ENCODE measurements at regions not wholly inside any gene's neighbourhood (a gene's known extent, or its start where the extent isn't known, plus 50 kb on each side); places are given as distances from the start of the nearest gene placed in this dataset.

DNA sequence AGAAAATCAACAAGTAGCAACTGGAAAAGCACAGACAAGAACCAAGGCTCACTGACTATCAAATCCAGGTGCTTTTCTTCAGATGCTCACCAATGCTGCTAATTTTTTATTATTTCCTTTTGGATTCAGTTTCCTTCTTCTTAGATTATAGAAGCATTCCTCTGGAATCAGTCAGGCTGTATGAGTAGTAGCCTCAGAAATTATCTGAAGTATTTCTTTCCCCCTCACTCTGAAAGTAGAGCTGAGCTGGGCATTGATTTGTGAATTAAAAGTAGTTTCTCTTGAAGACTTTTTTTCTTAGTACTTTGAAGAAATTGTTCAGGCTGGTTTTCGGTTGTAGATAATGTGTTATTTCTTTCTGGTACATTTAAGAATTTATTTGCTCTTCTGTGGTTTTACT is 273.7 kb downstream of the NOL4 start:
- no peak for DNase-seq

DNA sequence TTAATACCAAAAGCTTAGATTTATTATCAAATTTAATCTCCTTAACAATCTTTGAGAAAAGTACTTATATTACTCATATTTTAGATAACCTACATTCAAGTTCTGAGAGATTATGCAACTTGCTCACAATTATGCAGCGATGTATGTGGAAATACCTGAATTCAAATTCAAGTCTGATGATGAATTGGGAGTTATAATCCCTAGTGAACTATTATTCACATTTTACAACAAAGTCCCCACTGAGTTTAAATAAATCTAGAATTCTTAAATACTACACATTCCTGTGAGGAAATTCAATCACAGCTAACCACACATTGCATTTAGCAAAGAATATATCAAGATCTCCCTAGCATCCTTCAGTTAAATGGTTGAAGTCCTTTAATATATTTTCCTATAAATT is 278.4 kb downstream of the NOL4 start:
- DNase-seq = no peak

DNA sequence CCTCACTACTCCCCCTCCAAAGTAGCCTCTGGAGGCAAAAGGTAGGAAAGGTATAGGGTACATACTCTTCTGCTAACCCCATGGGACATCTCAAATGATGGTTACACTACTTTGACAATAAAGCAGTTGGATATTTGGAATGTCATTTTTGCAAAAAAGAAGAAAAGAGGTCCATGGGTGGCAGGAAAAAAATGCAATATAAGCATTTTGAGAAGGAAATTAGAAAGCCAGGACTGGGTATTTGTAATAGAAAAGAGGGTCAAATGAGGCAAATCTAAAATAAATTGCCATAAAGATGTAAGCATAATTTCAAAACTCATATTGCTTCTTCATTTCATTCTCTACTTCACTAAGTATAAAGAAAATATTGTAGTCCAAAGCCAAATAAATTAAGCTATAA is 280.2 kb downstream of the NOL4 start:
- DNase-seq = no peak

DNA sequence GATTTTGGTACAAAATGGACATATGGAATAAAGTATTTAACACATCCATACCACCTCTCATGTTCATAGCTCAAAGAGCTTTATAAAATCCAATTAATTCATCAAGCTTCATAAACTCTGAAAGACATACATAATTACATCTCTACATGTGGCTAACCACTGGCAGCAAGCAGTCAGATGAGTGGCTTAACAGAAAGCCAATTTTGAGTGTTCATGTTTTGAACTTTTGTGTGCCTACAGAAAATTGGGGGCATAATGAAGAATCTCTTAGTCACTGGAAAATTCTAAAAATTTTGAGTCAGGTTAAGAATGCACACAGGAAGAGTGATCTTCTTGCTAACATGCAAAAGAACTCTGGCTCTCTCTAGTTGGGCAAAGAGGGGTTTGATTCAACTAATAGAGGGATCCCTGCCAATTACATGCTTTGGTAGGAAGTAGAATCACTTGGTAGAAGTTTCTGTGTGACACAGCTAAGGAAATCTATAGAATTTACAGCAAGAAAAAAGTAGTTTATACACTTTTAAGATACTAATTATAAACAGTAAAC is 287.4 kb downstream of the NOL4 start:
- no peak for DNase-seq

DNA sequence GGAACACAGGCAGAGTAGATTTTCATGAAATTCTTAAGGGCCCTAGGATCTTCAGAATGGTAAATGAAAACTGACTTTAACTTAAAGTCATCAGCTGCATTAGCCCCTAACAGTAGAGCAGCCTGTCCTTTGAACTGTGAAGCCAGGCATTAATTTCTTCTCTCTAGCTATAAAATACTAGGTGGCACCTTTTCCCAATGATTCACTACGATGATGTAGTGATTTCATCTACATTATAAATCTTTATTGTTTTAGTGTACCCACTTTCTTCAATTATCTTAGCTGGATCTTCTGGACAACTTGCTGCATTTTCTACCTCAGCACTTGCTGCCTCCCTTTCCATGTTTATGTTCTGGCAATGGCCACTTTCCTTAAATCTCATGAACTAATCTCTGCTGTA is 290.5 kb downstream of the NOL4 start:
- DNase-seq = no peak

DNA sequence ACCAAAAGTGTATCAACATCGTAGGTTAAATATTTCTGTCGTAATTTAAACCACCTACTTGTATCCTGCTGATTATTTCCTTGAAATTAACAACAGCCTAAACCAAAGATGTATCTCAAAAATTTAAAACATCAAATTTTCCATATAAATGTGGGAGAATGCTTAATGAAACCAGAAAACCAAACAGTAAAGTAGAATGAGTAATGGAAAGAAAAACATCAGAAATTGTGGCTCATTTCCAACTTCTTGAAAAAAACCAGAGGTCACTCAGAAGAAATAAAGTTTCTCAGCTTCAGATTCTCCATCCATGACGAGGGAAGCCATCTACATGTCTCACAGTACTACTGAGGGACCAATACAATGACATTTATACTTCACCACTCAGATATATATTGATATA is 296.5 kb downstream of the NOL4 start:
- no peak for DNase-seq

DNA sequence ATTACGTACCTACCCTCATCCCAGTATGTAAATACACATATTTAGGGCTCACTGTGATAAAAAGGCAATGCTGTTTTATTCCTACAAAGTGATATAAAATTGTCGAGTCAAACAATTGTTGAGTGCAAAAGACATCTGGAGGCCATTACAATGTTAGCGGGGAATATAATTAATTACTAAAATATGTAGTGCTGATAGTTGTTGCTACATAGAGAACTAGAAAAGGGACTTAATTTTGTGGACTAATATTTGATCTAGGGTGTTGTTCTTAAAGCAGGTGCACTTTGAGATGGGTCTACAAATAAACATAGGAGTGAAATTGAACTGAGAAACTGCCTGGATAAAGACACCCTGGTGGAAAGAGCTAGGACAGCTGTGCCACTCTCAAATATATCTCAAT is 300.1 kb downstream of the NOL4 start:
- DNase-seq = no peak

DNA sequence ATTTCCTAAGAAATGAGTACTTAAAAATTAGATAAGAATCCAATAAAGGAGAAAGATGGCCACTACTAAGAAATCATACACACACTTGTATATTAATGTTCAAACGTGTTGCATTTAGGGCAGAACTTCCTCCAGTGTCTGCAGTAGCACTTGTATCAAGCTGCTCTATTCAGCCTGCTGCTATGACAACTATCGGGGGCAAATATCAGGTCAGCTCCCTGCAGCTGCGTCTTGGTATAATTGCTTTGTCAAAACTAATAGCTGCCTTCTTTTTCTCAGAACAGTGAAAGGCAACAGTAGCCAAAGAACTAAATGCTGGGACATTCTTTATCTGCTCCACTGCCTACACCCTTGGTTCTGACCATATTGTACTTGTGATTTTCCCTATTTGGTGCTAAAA is 300.7 kb downstream of the NOL4 start:
- DNase-seq = no peak

DNA sequence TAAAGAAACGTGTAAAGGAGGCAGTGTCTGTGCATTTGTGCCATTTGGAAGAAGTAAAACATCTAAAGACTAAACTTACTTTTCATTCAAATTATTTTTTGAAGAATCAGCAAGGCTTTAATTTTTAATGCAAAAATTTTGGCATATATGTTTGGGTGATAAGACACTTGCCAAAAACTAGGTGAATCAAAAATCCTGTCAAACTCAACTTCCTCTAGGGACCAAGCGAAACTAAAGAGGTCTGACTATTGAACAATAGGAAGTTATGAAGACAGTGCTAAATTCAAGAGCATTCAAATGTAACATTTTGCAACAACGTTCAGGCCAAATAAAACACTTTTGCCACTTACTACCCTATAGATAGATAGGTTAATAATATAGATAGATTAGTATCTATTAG is 306.1 kb downstream of the NOL4 start:
- no peak for DNase-seq

DNA sequence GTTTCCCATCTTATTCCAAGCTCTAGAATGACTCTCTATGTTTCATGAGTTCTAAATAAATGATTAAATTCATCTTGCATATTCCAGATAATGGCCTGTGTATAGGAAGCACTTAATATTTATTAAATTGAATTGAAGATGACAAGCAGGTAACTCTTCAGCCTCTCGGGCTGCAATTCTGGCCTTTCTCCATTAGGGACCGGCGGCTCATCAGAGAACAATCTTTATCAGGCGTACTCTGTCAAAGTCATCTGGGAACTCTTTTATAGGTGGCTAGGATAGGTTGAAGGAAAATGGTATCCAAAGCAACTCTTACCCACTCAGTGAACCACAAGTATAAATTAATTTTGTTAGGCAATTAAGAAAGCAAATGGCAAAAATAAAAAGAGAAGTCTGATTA is 308.5 kb downstream of the NOL4 start:
- DNase-seq = no peak

DNA sequence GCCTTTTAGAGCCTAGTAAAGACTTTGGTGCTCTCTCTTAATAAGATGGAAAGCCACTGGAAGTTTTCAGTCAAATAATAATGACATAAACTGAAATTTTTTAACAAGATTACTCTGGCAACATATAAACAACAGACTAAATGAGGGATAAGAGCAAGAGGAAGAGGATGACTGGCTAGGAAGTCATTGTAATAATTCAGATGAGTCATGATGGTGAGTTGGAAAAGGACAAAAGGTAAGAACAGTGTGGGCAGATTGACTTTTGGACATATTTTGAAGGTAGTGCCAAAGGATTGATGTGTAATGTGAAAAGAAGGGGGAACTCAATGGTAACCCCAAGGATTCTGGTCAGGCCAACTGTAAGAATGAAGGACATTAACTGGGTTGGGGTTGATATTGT is 310.3 kb downstream of the NOL4 start:
- DNase-seq = no peak

DNA sequence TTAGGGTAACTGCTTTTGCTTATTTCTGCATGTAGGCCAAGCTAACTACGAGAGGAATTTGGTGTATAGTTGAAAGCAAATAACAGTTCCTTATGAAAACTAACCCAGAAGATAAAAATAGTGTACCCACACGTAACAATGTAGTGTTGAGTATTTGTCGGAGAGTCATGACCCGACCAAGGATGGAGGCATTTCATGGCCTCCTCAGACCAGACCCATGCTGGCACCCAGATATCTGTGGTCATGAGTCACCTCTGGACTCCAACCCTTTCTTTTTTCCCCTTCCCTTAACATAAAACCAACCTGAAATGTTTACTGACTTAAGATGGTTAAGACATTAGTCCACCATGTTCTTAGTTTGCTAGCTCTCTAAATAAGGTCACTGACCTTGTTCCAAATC is 318.7 kb downstream of the NOL4 start:
- no peak for DNase-seq

DNA sequence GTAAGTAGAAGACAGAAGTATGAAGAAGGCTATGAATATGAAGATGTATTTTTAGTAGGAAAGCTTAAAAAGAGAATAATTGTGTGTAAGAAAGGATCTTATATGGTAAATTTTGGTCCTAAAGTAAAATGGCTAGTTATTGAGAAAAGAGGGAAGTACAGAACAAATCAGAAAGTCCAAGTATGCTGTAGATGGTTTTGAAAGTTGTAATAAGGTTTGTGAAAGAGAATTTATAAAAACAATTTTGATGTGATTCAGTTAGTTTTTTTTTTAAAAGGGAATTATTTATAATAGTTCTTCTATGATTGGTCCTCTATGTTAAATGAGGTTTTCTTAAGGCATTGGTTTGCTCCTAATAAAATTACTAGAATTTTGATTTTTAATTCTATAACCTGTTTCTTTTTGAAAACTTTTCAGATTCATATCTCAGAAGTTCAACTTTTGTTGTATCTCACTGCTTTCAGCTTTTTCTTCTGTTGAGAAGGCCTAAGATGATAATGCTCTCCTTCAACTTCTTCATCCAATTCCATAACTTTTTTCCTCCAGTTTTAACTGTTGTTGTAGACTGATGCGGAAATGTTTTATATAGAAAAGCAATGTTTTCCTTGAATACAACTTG is 322.7 kb downstream of the NOL4 start:
- no peak for DNase-seq

DNA sequence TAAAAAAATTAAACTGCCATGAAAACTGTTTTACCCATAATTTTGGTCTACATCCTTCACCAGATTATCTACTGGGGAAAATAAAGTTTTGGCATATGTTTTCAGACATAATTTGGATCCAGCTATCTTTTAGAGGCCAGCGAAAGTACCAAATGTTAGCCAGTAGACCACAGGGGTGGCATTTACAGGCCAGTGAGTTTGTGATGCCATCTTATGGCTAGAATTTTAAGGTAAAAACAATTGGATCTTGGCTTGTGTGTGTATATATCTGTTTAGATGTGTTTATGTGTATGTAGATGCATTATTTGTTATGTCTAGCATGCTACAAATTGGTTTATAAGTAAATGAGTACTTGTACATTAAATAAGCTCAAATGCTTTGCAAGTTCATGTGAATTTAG is 322.6 kb downstream of the ASXL3 start:
- DNase-seq = no peak

DNA sequence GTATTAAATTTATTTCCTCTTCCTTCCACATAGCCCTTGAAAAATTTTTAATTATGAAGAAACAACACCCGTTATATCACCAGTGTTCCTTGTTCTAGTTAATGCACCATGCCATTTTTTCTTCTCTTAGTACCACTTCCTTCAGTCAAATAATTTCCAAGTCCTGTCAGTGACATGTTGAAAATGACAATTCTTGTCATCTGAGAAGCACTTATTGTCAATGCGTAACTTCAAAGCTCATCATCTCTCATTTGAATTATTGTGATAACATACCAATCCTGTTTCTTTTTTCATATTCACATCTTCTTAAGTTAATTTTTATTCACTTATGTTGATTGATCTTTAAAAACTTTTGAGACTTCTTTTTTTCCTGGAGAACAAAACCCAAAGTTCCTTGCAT is 320.4 kb downstream of the ASXL3 start:
- DNase-seq = no peak

DNA sequence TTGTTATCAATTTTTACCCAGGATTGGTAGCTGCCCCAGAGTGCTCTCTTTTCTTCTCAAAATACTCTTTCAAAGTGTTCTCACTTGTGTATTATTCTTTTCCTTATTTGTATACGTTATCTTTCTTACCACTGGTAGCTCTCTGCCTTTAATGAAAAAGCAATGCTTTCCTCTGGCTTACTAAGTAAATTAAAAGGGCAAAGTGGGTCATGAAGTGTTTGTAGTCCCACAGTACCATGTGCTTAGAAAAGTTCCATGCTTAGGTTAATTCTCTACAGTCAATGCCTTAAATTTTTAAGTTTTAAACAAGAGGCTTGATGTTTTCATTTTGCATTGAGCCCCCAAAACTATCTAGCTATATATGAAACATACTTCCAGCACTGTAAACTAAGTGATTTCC is 300.2 kb downstream of the ASXL3 start:
- DNase-seq = no peak

DNA sequence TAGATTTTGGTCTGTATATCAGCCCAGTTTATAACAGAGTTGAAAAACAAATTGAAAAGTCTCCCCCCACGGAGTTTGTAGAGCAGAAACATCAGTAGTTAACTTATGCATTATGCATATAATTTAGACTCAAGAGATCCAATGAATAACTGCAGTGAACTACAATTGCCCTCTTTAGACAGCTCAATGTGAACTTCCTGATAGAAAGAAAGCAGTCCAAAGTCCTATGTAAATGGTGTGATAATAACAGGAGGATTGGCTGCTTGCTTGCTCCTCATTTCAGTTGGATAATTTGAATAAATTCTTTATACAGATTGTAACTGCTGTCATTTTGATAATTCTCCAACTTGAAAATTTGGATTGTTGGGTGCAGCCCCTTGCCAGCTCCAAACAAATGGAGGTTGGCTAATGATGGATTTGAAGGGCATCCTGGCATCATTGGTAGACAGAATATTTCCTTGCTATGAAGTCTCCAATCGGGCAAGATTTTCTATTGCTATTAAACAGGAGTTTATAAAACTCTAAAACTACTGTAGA is 297.1 kb downstream of the ASXL3 start:
- DNase-seq = no peak

DNA sequence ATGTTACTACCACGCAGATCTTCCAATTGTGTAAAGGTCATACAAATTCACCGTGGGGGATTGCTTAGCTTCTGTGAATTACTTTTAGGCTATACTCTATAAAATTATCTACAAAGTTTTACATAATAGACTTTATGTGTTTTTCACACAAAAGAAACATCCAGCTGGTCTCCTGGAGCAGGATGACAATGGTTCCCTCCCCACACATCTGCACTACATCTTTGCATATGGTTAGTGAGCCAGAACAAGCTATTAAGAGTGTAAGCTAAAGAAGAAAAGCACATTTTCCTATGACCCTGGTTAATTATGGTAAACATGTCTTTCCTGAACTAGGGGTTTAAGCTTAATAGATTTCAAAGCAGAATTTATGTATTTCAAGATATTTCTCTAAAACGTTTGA is 295.1 kb downstream of the ASXL3 start:
- no peak for DNase-seq

DNA sequence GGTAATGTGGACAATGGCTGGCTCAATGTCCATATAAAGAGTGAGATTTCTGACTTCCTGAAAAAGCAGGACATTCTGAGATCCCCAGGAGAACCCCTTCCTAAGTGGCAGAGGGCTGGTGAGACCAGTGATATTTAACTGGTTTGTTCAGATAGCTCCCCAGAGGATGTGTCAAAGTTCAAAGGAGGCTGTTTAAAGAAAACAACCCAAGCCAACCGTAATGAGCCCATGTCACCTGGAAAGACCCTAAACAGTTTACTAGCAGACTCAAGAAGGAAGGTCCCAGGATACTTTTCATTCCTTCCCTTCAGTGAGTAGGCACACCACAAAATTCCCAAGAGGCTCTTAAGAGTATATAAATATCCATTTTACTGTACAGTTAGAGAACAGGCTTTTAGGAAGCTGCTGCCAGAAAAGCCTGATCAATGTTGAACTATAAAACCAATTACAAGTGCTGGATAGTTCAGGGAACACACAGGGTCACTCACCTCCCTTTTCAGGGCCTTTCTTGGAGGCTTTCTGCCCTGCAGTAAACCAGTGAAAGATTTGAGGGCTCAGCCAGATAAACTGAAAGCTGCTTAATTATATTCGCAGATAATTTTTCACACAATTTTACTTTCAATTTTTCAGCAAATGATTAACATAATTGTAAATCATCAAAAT is 293.5 kb downstream of the ASXL3 start:
- no peak for DNase-seq

DNA sequence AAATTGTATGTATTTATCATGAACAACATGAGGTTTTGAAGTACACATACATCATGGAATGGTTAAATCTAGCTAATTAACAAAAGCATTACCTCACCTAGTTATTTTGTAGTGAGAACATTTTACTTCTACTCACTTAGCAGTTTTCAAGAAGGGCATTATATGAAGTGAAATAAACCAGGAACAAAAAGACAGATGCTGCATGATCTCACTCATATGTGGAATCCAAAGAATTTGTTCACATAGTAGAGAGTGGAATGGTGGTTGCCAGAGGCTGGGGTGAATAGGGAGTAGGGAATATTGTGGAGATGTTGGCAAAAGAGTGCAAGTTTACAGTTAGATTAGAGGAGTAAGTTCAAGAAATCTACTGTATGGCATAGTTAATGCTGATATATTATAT is 292.0 kb downstream of the ASXL3 start:
- DNase-seq = no peak

DNA sequence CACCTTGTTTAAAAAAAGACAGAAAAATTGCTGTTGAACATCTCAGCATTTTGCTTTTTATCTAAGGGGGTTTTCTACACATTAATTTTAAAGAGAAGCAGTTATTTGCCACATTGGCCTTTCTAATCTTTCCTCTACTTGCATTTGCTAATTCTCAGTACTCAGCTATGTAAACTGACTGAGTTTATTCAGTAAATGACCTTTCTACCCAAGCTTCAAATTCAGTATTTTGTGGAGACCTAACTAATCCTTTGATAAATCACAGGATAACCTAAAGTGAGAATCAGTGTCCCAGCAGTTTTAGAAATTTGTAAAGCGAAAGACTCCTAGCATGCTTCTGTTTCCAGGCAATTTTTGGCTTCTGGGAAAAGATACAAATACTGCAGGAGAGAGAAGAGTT is 288.4 kb downstream of the ASXL3 start:
- DNase-seq = no peak

DNA sequence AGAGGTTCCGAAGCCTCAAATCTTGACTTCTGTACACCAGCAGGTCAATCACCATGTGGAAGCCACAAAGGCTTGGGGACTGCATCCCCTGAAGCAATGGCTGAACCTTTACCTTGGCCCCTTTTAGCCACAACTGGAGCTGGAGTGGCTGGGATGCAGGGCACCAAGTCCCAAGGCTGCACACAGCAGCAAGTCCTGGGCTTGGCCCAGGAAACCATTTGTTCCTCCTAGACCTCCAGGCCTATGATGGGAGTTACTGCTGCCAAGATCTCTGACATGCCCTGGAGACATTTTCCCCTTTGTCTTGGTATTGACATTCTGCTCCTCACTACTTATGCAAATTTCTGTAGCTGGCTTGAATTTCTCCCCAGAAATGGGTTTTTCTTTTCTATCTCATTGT is 285.9 kb downstream of the ASXL3 start:
- DNase-seq = no peak

DNA sequence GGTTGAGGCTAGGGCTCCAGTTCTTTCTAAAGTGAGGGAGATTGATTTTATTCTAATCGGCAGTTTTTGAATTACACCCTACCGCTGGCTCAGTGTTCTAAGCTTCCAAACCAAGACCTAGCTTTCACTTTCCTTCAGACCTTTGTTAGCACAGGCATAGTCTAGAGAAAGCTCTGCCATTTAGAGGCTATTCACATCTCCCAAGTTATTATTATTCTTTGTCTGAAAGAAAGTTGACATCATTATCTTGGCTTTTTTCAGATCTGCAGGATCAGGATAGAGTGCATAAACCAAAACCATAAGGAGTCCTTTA is 276.8 kb downstream of the ASXL3 start:
- DNase-seq = no peak

DNA sequence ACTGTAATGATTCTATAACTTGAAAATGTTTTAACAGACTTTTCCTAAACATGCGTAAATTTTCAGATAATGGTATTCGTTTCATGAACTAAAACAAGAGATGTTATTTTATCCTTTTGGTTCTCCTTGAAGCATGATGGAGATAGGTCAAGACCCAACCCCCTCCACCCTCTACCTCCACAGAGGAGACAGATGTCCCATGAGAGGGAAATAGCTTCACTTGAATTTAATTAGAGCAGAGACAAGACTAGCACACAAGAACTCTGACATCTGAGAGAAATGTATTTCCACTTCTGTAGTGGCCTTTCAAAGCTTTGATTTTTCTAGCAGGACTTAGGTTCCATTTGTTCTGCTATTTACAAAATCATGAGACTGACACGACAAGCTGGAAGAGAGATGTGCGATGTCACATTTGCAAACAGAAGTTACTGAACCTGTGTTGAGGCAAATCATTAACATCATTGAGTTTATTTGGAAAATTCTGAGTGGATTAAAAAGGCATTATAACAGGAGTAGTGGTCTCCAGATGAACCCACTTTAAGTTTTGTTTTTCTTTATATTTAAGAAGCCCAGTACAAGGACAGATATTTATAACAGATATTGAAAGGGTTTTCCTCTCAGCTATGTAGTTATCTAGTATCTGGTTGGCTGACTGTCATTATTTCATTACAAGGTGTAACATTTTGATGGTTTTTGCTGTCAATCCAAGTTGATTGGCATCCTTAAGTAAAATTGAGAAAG is 276.2 kb downstream of the ASXL3 start:
- no peak for DNase-seq
